MM.1S (cell line): ENCODE measurements at regions not wholly inside any gene's neighbourhood (a gene's known extent, or its start where the extent isn't known, plus 50 kb on each side); places are given as distances from the start of the nearest gene placed in this dataset.

Experiments
- DNase-seq: peaks from one replicate; pipeline ENCODE4 v3.0.0-alpha.2; 2015
- H2AFZ ChIP-seq: fragments of 300-600 bp; sonication (generic); 2 replicates; pipeline ENCODE4 v1.6.0; 2016; ENCODE audit warnings: antibody characterized with exemption, low read length
- H3F3A ChIP-seq: fragments of 300-600 bp; sonication (generic); 2 replicates; pipeline ENCODE4 v1.6.1; 2016; ENCODE audit warnings: mild to moderate bottlenecking, antibody characterized with exemption, low read length, moderate library complexity, mixed read lengths; ENCODE audit not compliant: insufficient read depth
- H3K27ac ChIP-seq: fragments of 300-600 bp; sonication (generic); 2 replicates; pipeline ENCODE4 v1.5.1; 2016; ENCODE audit warnings: mild to moderate bottlenecking, low read length
- H3K27me3 ChIP-seq: fragments of 300-600 bp; sonication (generic); replicated peaks from 2 replicates; pipeline ENCODE4 v1.6.0; 2016; ENCODE audit warnings: low read length; ENCODE audit not compliant: insufficient read depth
- H3K36me3 ChIP-seq: fragments of 300-600 bp; sonication (generic); replicated peaks from 2 replicates; pipeline ENCODE4 v1.6.1; 2016; ENCODE audit warnings: mild to moderate bottlenecking, low read length, mixed read lengths; ENCODE audit not compliant: insufficient read depth
- H3K4me1 ChIP-seq: fragments of 300-600 bp; sonication (generic); 2 replicates; pipeline ENCODE4 v1.6.1; 2016; ENCODE audit warnings: low read length, mixed read lengths
- H3K4me2 ChIP-seq: fragments of 300-600 bp; sonication (generic); 2 replicates; pipeline ENCODE4 v1.6.0; 2016; ENCODE audit warnings: low read depth, low read length
- H3K4me3 ChIP-seq: fragments of 300-600 bp; sonication (generic); 2 replicates; pipeline ENCODE4 v1.5.1; 2016; ENCODE audit warnings: low read length, mixed read lengths
- H3K79me2 ChIP-seq: fragments of 300-600 bp; sonication (generic); 2 replicates; pipeline ENCODE4 v1.6.1; 2016; ENCODE audit warnings: mixed run types, low read length, mixed read lengths
- H3K9ac ChIP-seq: fragments of 300-600 bp; sonication (generic); 2 replicates; pipeline ENCODE4 v1.6.1; 2016; ENCODE audit warnings: low read length, mixed read lengths
- H3K9me2 ChIP-seq: fragments of 300-600 bp; sonication (generic); replicated peaks from 2 replicates; pipeline ENCODE4 v1.6.1; 2016; ENCODE audit warnings: mild to moderate bottlenecking, low read length, mixed read lengths; ENCODE audit not compliant: insufficient read depth
- H3K9me3 ChIP-seq: fragments of 300-600 bp; sonication (generic); replicated peaks from 2 replicates; pipeline ENCODE4 v1.6.1; 2016; ENCODE audit warnings: mild to moderate bottlenecking, low read length, mixed read lengths; ENCODE audit not compliant: insufficient read depth
- H4K20me1 ChIP-seq: fragments of 300-600 bp; sonication (generic); 2 replicates; pipeline ENCODE4 v1.6.1; 2016; ENCODE audit warnings: mild to moderate bottlenecking, low read length, moderate library complexity, mixed read lengths; ENCODE audit not compliant: insufficient read depth
- EZH2 ChIP-seq: fragments of 300-600 bp; sonication (generic); optimal IDR thresholded peaks from 2 replicates; pipeline ENCODE3; 2017; ENCODE audit warnings: low read depth, mild to moderate bottlenecking, antibody characterized with exemption, low read length, mixed read lengths
- EZH2phosphoT487 ChIP-seq: fragments of 300-600 bp; sonication (generic); IDR thresholded peaks from 2 replicates; pipeline ENCODE4 v1.6.1; 2018; ENCODE audit warnings: antibody characterized with exemption, low read length
- TF ChIP-seq, protein P1 (sequence below): fragments of 300-600 bp; sonication (generic); IDR thresholded peaks from 2 replicates; pipeline ENCODE4 v1.5.1; 2016; ENCODE audit warnings: antibody characterized with exemption, low read length, mixed read lengths

DNA sequence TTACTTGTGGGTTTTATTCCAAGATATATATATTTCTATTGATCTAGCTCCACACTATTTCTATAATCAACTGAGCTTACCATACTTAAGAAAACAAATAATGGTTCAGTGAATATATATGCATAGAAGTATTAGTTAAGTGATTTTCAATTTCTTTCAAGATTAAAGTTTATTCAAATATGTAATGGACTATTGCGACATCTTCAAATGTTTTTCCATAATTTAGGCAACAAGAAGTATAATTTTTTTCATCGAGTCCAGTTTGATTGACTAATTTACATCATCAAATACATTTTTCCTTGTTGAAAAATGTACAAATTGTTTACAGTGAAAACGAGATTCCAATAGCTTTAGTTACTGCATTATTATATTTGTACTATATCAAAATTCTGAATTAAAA, 528.6 kb downstream of the PTPRC start:
- Histone ChIP-seq H3K9ac (no peak overlapping the region), H4K20me1 (no peaks in the 10 kb centered on the region), H3K4me2 (no peak overlapping the region), H3F3A (no peaks in the 10 kb centered on the region), H3K9me3 (no peaks in the 10 kb centered on the region), H3K79me2 (no peaks in the 10 kb centered on the region), H2AFZ (no peak overlapping the region), H3K27me3 (no peaks in the 10 kb centered on the region), H3K36me3 (no peaks in the 10 kb centered on the region), H3K4me1 (peaks cover 2% of the 10 kb centered on the region; the same call in 1 of the 2 replicates), H3K4me3 (no peak overlapping the region), H3K9me2 (no peaks in the 10 kb centered on the region), H3K27ac (no peak overlapping the region)
- no peak for DNase-seq
- TF ChIP-seq, protein P1, sequence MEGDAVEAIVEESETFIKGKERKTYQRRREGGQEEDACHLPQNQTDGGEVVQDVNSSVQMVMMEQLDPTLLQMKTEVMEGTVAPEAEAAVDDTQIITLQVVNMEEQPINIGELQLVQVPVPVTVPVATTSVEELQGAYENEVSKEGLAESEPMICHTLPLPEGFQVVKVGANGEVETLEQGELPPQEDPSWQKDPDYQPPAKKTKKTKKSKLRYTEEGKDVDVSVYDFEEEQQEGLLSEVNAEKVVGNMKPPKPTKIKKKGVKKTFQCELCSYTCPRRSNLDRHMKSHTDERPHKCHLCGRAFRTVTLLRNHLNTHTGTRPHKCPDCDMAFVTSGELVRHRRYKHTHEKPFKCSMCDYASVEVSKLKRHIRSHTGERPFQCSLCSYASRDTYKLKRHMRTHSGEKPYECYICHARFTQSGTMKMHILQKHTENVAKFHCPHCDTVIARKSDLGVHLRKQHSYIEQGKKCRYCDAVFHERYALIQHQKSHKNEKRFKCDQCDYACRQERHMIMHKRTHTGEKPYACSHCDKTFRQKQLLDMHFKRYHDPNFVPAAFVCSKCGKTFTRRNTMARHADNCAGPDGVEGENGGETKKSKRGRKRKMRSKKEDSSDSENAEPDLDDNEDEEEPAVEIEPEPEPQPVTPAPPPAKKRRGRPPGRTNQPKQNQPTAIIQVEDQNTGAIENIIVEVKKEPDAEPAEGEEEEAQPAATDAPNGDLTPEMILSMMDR = no peak
- no peak for TF ChIP-seq EZH2
- no peak for TF ChIP-seq EZH2phosphoT487

DNA sequence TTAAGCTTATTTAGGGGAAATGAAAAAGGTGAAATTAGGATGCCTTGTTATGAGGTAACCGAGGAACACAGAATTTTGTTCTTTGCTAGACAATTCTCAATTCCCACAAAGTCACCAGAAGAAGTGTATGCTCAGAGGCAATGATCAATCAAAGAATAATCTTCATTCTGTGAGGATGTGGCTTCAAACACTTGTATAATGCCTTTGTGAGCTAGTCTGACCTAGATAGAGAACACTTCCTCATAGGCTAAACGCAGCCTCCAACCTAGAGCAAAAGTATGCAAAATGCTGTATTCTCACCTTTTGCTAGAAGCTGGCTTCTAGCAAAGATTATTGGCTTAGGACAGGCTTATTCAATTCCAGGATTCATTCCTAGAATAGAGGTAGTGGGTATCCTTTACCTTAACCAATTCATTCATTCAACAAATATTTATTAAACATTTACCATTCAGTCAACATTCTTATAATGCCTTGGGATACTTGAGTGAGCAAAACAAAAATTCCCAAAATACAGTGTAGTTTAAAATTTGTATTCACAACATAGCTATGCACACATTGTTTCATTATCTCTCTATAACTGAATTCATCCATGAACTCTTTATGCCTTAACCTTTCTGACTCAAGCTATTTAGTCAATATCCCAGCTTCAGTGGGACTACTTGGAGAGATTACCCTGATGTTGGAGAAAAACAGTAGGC, 530.2 kb downstream of the PTPRC start:
- Histone ChIP-seq H3K9ac (no peak overlapping the region), H3K79me2 (no peaks in the 10 kb centered on the region), H3K9me2 (no peaks in the 10 kb centered on the region), H3K4me1 (peaks cover 18% of the 10 kb centered on the region), H4K20me1 (no peaks in the 10 kb centered on the region), H3K27ac (no peak overlapping the region), H3K36me3 (no peaks in the 10 kb centered on the region), H2AFZ (no peak overlapping the region), H3K27me3 (no peaks in the 10 kb centered on the region), H3F3A (0 out of 2 replicates have a peak, but pooled peaks cover 5% of the 10 kb centered on the region), H3K4me2 (no peak overlapping the region), H3K4me3 (no peak overlapping the region), H3K9me3 (no peaks in the 10 kb centered on the region)
- no peak for TF ChIP-seq EZH2phosphoT487
- TF ChIP-seq EZH2 = no peak
- TF ChIP-seq, protein P1 = no peak
- no peak for DNase-seq

DNA sequence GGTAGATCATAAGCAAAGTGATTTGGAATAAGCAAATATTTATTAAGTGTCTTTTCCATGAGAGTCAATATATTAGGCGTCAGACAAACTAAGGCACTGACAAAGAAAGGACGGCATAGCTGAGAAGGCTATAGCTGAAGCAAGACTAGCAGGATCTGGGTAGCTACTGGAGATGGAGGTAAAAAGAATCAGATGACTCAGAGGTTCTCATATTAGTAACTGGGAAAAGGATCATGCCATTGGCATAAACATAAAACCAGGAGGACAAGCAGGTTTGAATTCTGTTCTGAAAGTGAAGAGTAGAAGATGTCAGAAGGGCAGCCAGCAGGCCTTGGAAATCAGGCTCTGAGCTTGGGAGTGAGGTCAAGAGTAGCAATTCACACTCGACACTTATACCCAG, 531.9 kb downstream of the PTPRC start:
- no peak overlapping the region for H3K4me3 ChIP-seq
- no peaks in the 10 kb centered on the region for H3K27me3 ChIP-seq
- no peaks in the 10 kb centered on the region for H3K9me3 ChIP-seq
- no peak overlapping the region for H3K27ac ChIP-seq
- H3K79me2 ChIP-seq = no peaks in the 10 kb centered on the region
- H2AFZ ChIP-seq = no peak overlapping the region
- H3F3A ChIP-seq = 0 out of 2 replicates have a peak, but pooled peaks cover 5% of the 10 kb centered on the region
- H3K36me3 ChIP-seq = no peaks in the 10 kb centered on the region
- TF ChIP-seq, protein P1 = no peak
- no peak for TF ChIP-seq EZH2
- TF ChIP-seq EZH2phosphoT487 = no peak
- H3K9ac ChIP-seq = no peak overlapping the region
- DNase-seq = no peak
- no peaks in the 10 kb centered on the region for H3K9me2 ChIP-seq
- no peak overlapping the region for H3K4me2 ChIP-seq
- H4K20me1 ChIP-seq = no peaks in the 10 kb centered on the region
- H3K4me1 ChIP-seq = peaks cover 23% of the 10 kb centered on the region
